ENCODE measurements at regions not wholly inside any gene's neighbourhood (a gene's known extent, or its start where the extent isn't known, plus 50 kb on each side); places are given as distances from the start of the nearest gene placed in this dataset.
"Not testable (repeated sequence)": the region's sequence is repeated elsewhere in the genome, so short reads cannot be mapped to it uniquely, and the experiment has no call there.

DNA sequence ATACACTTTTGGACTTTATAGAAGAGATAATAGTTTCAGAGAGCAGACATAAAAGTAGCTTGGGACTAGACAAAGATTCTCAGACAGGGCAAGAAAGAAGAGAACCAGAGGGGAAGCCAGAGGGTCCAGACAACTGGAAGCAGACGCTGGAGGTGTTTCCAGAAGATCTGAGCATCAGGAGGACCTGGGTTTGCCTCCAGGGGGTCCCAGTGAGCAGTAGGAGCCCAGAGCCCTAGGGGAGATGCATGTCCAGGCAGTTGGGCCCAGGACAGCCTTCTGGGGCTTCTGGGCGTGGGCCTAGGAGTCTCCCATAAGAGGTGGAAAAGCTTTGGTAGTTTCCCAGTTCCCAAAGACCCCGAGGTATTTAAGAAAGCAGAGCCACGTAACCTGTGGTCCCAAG, 251.2 kb upstream of the ID2 start:
- DNase-seq: no peak

GRCh38 chr2:8431446-8432125, 250.3 kb upstream of the ID2 start:
- no peak for DNase-seq

DNA sequence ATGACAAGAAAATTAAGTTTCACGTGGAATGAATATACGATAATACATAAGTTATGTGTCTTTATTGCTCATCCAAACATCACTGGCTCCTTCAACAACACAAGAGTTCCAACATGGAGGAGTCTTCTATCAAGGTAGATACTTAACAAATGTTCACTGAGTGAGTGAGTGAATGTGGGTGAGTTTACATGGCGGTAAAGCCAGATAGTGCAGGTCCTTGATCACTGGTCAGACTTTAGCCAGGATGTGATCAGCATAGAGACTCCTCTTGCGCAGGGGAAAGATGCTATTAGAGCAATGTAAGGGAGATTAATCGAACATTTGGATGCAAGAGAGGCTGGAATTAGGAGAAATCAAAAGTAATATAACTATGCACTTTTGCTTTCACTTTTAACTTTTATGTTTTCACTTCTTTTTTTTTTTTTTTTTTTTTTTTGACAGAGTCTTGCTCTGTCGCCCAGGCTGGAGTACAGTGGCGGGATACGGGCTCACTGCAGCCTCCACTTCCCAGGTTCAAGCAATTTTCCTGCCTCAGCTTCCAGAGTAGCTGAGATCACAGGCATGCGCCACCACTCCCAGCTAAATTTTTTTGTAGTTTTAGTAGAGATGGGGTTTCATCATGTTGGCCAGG, 249.0 kb upstream of the ID2 start:
- no peak for DNase-seq

- DNase-seq: no peak
Measured at GRCh38 chr2:8433390-8433789, 248.5 kb upstream of the ID2 start.

GRCh38 chr2:8435608-8436007, 246.2 kb upstream of the ID2 start:
- DNase-seq: no peak

DNA sequence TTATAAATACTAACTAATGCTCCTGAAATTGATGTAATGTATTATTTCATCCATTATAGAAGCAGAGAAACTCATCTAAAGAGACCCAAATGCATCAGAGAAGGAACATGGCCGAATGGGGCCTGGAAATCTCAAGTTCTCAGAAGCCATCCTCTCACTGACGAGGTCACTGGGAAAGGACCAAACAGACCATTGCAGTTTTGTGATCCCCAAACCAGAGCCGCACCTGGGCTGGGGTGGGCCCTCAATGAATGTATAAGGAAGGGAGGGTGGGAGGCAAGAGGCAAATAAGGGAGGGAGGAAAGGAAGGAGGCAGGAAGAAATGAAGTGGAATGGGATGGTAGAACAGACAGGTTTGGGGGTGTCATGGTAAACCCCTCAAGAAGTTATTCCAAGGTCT, 245.3 kb upstream of the ID2 start:
- DNase-seq: no peak

DNA sequence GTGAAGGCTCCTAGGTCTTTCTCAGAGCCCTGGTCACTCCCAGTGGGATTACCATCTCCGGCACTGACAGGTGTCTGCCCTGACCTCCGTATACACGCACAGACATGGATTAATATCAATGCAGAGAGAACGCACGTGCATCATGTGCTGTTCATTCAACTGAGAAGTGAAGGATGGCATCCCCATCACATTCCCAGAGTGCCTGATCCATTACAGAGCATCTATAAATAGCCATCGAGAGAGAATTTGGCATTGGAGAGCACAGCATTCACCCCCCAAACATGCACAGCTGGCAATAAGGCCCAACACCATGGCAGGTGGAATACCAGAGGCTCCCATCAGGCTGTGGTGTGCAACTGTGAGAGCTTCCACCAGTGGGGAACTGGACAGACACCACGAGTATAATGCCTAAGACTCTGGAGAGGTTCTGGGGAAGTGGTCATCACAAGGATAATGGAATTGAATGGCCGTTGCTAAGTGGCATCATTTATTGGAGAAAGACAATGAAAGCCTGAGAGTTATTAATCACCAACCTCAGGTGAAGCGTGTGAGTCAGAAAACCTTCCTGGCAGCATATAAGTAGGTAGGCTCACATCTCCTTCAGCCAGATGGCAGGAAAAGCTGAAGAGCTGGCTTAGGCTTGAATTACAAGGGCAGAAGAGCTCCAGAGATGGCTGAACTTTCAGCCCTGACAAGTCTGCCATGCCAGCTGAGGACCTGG, 244.5 kb upstream of the ID2 start:
- DNase-seq: no peak

- no peak for DNase-seq
Measured at GRCh38 chr2:8437949-8438400, 243.9 kb upstream of the ID2 start.

DNA sequence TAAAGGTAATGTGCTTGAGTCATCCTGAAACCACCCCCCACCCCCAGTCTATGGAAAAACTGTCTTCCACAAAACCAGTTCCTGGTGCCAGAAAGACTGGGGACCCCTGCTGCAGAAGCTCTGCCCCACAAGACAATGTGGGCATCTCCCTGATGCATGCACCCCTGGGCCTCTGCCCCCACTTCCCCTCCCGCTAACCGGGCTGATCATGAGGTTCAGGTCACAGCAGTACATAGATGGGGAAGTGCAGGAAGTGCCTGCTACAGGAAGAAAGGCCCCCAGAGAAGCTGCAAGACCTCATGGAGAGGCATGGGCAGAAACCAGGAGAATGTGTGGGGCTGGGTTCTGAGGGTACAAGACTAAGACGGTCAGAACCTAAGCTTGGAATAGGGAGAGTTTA, 243.4 kb upstream of the ID2 start:
- DNase-seq: no peak

GRCh38 chr2:8438996-8439395, 242.9 kb upstream of the ID2 start:
- DNase-seq: no peak

GRCh38 chr2:8440029-8440778, 241.7 kb upstream of the ID2 start:
- DNase-seq: no peak

DNA sequence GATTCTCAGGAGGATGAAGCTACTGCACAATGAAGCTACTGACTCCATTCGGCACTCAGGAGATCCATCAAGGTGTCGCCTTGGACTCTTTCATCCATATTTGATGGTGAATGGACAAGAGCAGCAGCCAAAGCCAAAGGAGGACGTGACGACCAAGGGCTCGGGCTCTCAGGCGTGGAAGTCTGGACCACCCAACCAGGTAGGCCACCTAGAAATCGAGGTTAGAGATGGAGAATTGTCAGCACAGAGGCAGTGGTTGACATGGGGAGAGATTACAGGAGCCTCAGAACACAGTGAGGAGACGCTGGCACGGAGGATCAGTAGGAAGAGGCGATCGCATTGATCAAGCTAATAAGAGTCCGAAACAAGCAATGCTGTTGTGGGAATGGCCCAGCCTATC, 240.5 kb upstream of the ID2 start:
- no peak for DNase-seq

DNA sequence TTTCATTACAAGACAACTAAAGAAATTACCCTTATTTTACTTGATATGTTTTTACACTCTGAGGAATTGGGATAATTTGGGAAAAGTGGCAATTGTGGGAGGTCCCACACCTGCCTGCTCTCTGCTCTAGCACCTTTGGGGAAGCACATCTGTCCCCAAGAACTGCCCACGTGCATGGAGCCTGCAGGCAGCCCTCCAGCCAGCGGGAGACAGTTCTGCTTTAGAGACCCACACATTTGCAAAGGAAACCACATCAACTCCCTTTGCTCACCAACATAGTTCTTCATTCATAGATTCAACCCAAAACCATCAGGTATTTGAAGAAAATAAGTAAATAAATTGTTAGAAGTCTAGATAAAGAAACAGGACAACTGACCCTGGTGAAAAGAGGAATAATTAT, 239.9 kb upstream of the ID2 start:
- DNase-seq: no peak

DNA sequence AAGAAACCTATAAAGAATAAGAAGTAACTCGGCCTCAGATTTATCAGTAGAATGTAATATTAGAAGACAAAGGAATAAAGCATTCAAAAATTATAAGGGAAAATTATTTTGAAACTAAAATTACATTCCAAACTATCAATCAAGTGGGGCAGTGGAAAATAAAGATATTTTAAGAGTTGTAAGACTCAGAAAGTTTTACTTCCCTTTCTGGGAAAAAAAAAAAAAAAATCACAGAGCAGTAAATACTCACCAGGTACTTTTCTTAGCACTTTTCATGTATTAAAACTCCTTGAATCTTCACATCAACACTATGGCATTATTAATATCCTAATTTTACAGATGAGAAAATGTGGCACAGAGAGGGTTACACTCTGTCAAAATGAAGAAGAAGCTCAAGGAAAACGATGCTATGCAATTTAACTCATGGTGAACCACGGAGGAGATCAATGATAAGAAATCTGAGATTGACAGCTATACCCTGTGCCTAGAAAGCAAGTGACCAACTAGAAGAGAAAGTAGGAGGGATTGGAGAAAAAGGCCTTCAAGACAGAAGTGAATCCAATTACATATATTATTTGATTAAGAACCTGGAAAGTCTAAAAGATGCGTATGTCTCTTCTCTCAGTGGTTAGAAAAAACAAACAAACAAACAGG, 238.9 kb upstream of the ID2 start:
- no peak for DNase-seq

DNA sequence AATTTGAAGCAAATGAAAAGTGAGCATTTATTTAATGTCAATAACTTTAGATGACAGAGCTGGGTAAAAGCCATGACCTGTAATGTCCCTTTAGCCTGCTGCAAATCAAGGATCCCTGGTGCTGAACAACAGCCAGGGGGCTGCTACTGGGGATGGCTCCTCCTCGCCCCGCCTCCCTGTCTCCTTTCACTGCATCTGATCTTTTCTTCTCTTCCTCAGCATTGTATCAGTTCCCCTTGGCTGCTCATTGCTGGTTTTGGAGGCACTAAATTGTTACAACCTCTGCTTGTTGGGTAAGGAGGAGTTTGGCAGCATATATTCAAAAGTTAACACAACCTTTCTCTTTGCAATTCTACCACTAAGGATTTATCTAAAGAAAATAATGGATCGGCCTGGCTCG, 236.3 kb upstream of the ID2 start:
- no peak for DNase-seq

DNA sequence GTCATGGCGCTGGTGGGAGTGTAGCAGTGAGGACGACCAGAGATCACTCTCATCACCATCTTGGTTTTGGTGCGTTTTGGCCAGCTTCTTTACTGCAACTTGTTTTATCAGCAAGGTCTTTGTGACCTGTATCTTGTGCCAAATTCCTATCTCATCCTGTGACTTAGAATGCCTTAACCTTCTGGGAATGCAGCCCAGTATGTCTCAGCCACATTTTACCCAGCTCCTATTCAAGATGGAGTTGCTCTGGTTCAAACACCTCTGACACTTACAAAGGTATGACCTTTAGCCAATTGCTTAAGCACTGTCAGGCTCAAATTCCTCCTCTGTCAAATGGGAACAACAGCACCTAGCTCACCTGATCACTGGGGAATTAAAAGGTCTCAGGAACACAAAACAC, 235.1 kb upstream of the ID2 start:
- DNase-seq: not testable (repeated sequence)

GRCh38 chr2:8447610-8448221, 234.1 kb upstream of the ID2 start:
- DNase-seq: no peak

GRCh38 chr2:8448824-8449556, 232.9 kb upstream of the ID2 start:
- DNase-seq: no peak

DNA sequence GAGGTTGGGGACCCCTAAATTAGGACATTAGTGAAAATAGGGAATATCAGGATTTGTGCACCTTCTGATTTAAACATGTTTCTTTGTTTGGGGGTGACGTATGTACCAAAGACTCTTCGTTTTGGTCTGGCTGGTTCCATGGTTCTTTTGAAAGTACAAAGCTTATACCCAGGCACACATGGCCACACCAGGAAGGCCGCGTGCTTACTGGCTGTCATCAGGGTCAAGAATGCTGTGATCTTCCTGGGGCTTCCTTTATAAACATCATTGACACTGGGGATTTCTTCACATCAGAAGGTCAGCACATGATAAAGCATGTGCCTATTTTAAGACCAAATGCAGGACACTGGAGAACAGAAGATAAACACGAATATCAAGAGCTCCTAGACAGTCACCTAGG, 230.6 kb upstream of the ID2 start:
- DNase-seq: no peak

GRCh38 chr2:8452296-8452695, 229.6 kb upstream of the ID2 start:
- DNase-seq: no peak

DNA sequence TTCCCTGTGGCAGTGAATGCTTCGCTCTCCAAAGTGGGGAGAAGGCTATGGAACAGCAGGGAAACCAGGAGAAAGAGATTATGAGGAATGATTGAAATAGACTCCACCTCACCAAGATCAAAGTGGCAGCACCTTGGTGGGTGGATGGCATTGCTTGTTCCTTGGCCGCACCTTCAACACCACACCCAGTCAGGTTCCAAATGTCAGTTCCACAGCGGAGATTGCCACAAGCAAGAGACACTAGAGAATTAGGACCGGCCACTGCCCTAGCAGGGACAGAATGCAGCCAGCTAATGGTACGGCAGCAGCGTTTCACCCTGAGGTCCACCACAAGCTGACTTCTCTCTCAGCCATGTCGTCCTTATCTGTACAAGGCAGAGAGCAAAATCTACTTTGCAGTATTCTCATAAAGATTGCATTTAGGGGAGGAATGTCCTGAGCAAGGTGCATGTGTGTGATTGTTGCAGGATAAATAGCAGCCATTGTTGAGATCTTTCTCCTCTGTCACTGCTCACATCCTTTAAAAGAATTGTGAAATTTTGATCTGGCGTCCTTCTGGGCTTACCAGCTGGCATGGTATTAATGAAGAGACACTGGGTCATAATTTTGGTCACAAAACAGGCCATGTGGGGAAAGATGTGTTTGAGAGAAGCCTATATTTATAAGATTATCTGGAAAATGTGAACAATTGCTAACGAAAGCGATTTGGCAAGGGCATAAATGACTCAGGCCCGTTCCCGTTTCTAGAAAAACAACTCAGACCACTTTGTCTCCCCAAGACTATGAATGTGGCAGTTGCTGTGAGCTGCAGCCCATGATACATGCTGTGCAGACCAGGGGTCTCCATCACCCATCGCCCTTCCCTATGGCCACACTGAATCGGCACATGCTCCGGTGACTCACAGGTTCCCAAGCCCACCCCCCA, 228.6 kb upstream of the ID2 start:
- no peak for DNase-seq

All from GOT3 (cell line).